DOHH2 (cell line): ENCODE measurements at regions not wholly inside any gene's neighbourhood (a gene's known extent, or its start where the extent isn't known, plus 50 kb on each side); places are given as distances from the start of the nearest gene placed in this dataset.

Experiments
- EZH2phosphoT487 ChIP-seq: fragments of 200-600 bp; sonication (generic); IDR thresholded peaks from 2 replicates; pipeline ENCODE4 v1.6.1; 2017; ENCODE audit warnings: borderline replicate concordance, mild to moderate bottlenecking, antibody characterized with exemption, low read length, moderate library complexity, mixed read lengths
- TF ChIP-seq, protein P1 (sequence below): fragments of 200-600 bp; sonication (generic); IDR thresholded peaks from one replicate; pipeline ENCODE4 v1.5.1; 2014; ENCODE audit warnings: antibody characterized with exemption, mild to moderate bottlenecking, low read depth, low read length; ENCODE audit not compliant: poor library complexity, severe bottlenecking

DNA sequence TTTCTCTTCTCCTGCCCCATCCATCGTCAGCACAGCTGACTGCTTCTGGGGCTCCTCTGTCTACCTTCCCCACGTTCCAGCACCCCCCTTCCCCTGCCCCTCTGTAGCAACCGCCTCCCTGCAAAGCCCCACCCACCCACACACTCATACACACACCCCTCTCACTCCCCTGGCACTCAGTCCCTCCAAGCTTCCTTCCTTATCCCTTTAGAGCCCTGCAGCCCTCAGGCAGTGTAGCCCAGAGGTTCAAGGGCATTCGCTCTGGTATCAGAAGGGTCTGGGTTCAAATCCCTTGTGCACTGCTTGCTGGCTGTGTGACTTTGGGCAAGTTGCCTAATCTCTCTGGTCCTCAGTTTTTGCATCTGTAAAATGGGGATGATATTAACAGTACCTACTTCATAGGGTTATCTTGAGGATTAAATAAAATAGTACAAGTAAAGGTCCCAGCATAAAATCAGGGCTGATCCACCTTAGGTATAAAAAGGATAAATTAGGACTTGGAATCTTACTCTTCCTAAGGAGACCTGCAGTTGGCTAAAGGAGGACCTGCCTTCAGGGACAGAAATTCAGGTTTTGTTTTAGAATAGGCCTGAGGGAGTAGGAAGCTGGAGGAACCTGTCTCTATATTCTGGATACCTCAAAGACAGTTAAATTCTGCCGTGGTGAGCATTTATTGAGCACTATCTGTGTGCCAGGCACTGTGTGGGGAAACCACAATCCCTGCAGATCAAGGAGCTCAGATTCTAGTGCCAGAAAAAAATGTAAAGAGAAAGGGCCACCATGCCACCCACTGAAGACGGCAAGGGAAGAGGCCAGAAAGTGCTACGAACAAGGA is 94.1 kb downstream of the SNX5 start:
- TF ChIP-seq, protein P1, sequence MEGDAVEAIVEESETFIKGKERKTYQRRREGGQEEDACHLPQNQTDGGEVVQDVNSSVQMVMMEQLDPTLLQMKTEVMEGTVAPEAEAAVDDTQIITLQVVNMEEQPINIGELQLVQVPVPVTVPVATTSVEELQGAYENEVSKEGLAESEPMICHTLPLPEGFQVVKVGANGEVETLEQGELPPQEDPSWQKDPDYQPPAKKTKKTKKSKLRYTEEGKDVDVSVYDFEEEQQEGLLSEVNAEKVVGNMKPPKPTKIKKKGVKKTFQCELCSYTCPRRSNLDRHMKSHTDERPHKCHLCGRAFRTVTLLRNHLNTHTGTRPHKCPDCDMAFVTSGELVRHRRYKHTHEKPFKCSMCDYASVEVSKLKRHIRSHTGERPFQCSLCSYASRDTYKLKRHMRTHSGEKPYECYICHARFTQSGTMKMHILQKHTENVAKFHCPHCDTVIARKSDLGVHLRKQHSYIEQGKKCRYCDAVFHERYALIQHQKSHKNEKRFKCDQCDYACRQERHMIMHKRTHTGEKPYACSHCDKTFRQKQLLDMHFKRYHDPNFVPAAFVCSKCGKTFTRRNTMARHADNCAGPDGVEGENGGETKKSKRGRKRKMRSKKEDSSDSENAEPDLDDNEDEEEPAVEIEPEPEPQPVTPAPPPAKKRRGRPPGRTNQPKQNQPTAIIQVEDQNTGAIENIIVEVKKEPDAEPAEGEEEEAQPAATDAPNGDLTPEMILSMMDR, result no peak
- TF ChIP-seq EZH2phosphoT487, result no peak
